SK-N-SH treated with all-trans-retinoic acid at 6 μM for 48 hours (cell line): ENCODE measurements at regions not wholly inside any gene's neighbourhood (a gene's known extent, or its start where the extent isn't known, plus 50 kb on each side); places are given as distances from the start of the nearest gene placed in this dataset.

Experiments
- CSRNP3 ChIP-seq: fragments of 250-450 bp; sonication (Bioruptor Pico); IDR thresholded peaks from 2 replicates; pipeline ENCODE4 v1.5.1; 2021; ENCODE audit warnings: mild to moderate bottlenecking, moderate library complexity
- PATZ1 ChIP-seq: fragments of 250-450 bp; sonication (Bioruptor Pico); IDR thresholded peaks from 2 replicates; pipeline ENCODE4 v1.8.0; 2020; ENCODE audit warnings: mild to moderate bottlenecking, moderate library complexity, borderline replicate concordance
- RARB ChIP-seq: fragments of 250-450 bp; sonication (Bioruptor Pico); IDR thresholded peaks from 2 replicates; pipeline ENCODE4 v1.8.0; 2021; ENCODE audit warnings: mild to moderate bottlenecking, moderate library complexity
- TOX ChIP-seq: fragments of 250-450 bp; sonication (Bioruptor Pico); IDR thresholded peaks from 2 replicates; pipeline ENCODE4 v1.8.0; 2021; ENCODE audit warnings: mild to moderate bottlenecking, moderate library complexity, borderline replicate concordance
- ZFP3 ChIP-seq: fragments of 250-450 bp; sonication (Bioruptor Pico); IDR thresholded peaks from 2 replicates; pipeline ENCODE4 v1.5.0; 2020; ENCODE audit warnings: mild to moderate bottlenecking, moderate library complexity
- ZNF70 ChIP-seq: fragments of 450-650 bp; formaldehyde crosslinking; IDR thresholded peaks from 2 replicates; pipeline ENCODE4 v1.5.0; 2020; ENCODE audit warnings: mild to moderate bottlenecking, moderate library complexity

GRCh38 chr5:72760259-72760658 is 56.2 kb upstream of the TNPO1 start:
- TF ChIP-seq RARB (CRISPR knock-in tag): no peak
- no peak for TF ChIP-seq PATZ1 (CRISPR knock-in tag)
- TF ChIP-seq TOX: no peak
- no peak for TF ChIP-seq CSRNP3
- TF ChIP-seq ZNF70 (CRISPR knock-in tag): no peak
- TF ChIP-seq ZFP3 (CRISPR knock-in tag): no peak
